HG02870 (cell line): ENCODE measurements at regions not wholly inside any gene's neighbourhood (a gene's known extent, or its start where the extent isn't known, plus 50 kb on each side); places are given as distances from the start of the nearest gene placed in this dataset.
A peak's percentile ranks its signal among the peaks of the same experiment; 100 is the strongest.
"Not testable (repeated sequence)": the region's sequence is repeated elsewhere in the genome, so short reads cannot be mapped to it uniquely, and the experiment has no call there.

Experiments used
- ATAC-seq: cut with Tn5 transposase; IDR thresholded peaks from one replicate; pipeline ENCODE4 v1.9.1; 2021; ENCODE audit warnings: mild to moderate bottlenecking, moderate library complexity; ENCODE audit not compliant: unreplicated experiment

GRCh38 chr4:138412847-138413246 is 170.7 kb upstream of the SLC7A11 start:
- ATAC-seq = no peak

GRCh38 chr4:138410266-138410665 is 168.1 kb upstream of the SLC7A11 start:
- ATAC-seq = no peak

- ATAC-seq = peak; percentile 43
Observed at GRCh38 chr4:138409670-138410069, 167.5 kb upstream of the SLC7A11 start.

GRCh38 chr4:138408758-138409157 is 166.6 kb upstream of the SLC7A11 start:
- no peak for ATAC-seq

GRCh38 chr4:138407329-138407728 is 165.2 kb upstream of the SLC7A11 start:
- ATAC-seq = no peak

GRCh38 chr4:138406876-138407275 is 164.7 kb upstream of the SLC7A11 start:
- ATAC-seq = no peak

- peak; percentile 73 for ATAC-seq
Observed at GRCh38 chr4:138405934-138406567, 163.9 kb upstream of the SLC7A11 start.

GRCh38 chr4:138405466-138405891 is 163.3 kb upstream of the SLC7A11 start:
- ATAC-seq = peak; percentile 72

GRCh38 chr4:138404801-138405200 is 162.7 kb upstream of the SLC7A11 start:
- no peak for ATAC-seq

- ATAC-seq = no peak
Observed at GRCh38 chr4:138404251-138404650, 162.1 kb upstream of the SLC7A11 start.

GRCh38 chr4:138401334-138401733 is 159.2 kb upstream of the SLC7A11 start:
- ATAC-seq = no peak

GRCh38 chr4:138400543-138400942 is 158.4 kb upstream of the SLC7A11 start:
- no peak for ATAC-seq

- ATAC-seq = no peak
Observed at GRCh38 chr4:138400066-138400465, 157.9 kb upstream of the SLC7A11 start.

GRCh38 chr4:138399081-138399480 is 156.9 kb upstream of the SLC7A11 start:
- ATAC-seq = no peak

GRCh38 chr4:138398322-138398721 is 156.2 kb upstream of the SLC7A11 start:
- no peak for ATAC-seq

GRCh38 chr4:138393886-138394610 is 151.9 kb upstream of the SLC7A11 start:
- ATAC-seq = no peak

- peak; percentile 70 for ATAC-seq
Observed at GRCh38 chr4:138392751-138393308, 150.7 kb upstream of the SLC7A11 start.

- no peak for ATAC-seq
Observed at GRCh38 chr4:138389976-138390685, 148.0 kb upstream of the SLC7A11 start.

- no peak for ATAC-seq
Observed at GRCh38 chr4:138374947-138375346, 132.8 kb upstream of the SLC7A11 start.

GRCh38 chr4:138367942-138368341 is 125.8 kb upstream of the SLC7A11 start:
- ATAC-seq = no peak

- not testable (repeated sequence) for ATAC-seq
Observed at GRCh38 chr4:138352446-138352845, 110.3 kb upstream of the SLC7A11 start.

- no peak for ATAC-seq
Observed at GRCh38 chr4:138348055-138348454, 105.9 kb upstream of the SLC7A11 start.
